ENCODE measurements at regions not wholly inside any gene's neighbourhood (a gene's known extent, or its start where the extent isn't known, plus 50 kb on each side); places are given as distances from the start of the nearest gene placed in this dataset.

DNA sequence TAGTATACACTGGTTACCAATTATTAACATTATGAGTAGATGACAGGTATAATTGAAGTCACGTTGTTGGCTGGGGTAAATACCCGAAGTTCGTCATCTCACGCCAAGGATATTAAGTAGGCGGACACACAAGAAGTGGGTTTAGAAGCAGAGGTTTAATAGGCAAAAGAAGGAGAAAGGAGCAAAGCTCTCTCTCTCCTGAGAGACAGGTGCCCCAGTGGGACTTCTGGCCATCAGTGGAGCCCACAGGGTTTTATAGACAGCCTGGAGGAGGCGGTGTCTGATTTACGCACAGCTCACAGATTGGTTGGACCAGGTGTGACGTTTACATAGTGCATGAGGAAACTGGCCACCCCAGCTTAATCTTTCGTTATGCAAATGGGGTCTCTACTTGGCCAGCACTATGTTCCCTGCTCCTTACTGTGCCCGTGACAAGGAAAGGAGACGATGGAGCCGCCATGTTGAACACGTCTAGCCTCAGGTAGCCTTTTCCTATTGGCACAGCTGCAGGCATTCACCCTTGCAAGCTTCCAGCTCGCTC is 128.8 kb upstream of the KYNU start:
- intact Hi-C loops (cut with micrococcal nuclease; ENCODE audit: unreplicated experiment): no loop called here
- ATAC-seq (no peak), DNase-seq (ENCODE audit: low read depth, low spot score) (no peak)
- BruUV-seq (replicated peaks): no TSS peak
- Histone ChIP-seq H3K4me3 (ENCODE audit: low read depth in 2 of 2, low read length in 2 of 2) (no peak overlapping the region), H3K4me1 (ENCODE audit: control insufficient read depth, insufficient read depth, low read length) (no peaks in the 10 kb centered on the region), H3K27me3 (ENCODE audit: control insufficient read depth, insufficient read depth, low read length) (no peaks in the 10 kb centered on the region), H3K9me3 (ENCODE audit: control insufficient read depth, insufficient read depth, low read depth, low read length) (no peaks in the 10 kb centered on the region), H3K27ac (ENCODE audit: low read length) (no peak overlapping the region), H3K36me3 (ENCODE audit: control insufficient read depth, insufficient read depth, low read length) (no peaks in the 10 kb centered on the region; the same call in 1 of the 2 replicates)
- TF ChIP-seq, protein P1, sequence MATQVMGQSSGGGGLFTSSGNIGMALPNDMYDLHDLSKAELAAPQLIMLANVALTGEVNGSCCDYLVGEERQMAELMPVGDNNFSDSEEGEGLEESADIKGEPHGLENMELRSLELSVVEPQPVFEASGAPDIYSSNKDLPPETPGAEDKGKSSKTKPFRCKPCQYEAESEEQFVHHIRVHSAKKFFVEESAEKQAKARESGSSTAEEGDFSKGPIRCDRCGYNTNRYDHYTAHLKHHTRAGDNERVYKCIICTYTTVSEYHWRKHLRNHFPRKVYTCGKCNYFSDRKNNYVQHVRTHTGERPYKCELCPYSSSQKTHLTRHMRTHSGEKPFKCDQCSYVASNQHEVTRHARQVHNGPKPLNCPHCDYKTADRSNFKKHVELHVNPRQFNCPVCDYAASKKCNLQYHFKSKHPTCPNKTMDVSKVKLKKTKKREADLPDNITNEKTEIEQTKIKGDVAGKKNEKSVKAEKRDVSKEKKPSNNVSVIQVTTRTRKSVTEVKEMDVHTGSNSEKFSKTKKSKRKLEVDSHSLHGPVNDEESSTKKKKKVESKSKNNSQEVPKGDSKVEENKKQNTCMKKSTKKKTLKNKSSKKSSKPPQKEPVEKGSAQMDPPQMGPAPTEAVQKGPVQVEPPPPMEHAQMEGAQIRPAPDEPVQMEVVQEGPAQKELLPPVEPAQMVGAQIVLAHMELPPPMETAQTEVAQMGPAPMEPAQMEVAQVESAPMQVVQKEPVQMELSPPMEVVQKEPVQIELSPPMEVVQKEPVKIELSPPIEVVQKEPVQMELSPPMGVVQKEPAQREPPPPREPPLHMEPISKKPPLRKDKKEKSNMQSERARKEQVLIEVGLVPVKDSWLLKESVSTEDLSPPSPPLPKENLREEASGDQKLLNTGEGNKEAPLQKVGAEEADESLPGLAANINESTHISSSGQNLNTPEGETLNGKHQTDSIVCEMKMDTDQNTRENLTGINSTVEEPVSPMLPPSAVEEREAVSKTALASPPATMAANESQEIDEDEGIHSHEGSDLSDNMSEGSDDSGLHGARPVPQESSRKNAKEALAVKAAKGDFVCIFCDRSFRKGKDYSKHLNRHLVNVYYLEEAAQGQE (IDR thresholded peaks at IDR 0.05; ENCODE audit: insufficient read depth in 1 of 2, low read depth in 2 of 2, low read length in 1 of 2): no peak
- TF ChIP-seq, protein P2, sequence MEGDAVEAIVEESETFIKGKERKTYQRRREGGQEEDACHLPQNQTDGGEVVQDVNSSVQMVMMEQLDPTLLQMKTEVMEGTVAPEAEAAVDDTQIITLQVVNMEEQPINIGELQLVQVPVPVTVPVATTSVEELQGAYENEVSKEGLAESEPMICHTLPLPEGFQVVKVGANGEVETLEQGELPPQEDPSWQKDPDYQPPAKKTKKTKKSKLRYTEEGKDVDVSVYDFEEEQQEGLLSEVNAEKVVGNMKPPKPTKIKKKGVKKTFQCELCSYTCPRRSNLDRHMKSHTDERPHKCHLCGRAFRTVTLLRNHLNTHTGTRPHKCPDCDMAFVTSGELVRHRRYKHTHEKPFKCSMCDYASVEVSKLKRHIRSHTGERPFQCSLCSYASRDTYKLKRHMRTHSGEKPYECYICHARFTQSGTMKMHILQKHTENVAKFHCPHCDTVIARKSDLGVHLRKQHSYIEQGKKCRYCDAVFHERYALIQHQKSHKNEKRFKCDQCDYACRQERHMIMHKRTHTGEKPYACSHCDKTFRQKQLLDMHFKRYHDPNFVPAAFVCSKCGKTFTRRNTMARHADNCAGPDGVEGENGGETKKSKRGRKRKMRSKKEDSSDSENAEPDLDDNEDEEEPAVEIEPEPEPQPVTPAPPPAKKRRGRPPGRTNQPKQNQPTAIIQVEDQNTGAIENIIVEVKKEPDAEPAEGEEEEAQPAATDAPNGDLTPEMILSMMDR (IDR thresholded peaks at IDR 0.05): no peak
- TF ChIP-seq TCF7L2 (IDR thresholded peaks at IDR 0.05; ENCODE audit: low read depth, low read length): no peak
- no peak for TF ChIP-seq SIN3A (IDR thresholded peaks at IDR 0.05; ENCODE audit: borderline replicate concordance, insufficient read depth, low read depth, low read length)
- no peak for TF ChIP-seq POLR2AphosphoS5 (IDR thresholded peaks at IDR 0.05; ENCODE audit: low read depth, low read length)
- ChIA-PET CTCF (no interaction called here), POLR2A (no interaction called here)
- in situ Hi-C loops (cut with HindIII; ENCODE audit: low pct_unique_long_range_greater_than_20kb, low sequenced_read_pairs): no loop called here

DNA sequence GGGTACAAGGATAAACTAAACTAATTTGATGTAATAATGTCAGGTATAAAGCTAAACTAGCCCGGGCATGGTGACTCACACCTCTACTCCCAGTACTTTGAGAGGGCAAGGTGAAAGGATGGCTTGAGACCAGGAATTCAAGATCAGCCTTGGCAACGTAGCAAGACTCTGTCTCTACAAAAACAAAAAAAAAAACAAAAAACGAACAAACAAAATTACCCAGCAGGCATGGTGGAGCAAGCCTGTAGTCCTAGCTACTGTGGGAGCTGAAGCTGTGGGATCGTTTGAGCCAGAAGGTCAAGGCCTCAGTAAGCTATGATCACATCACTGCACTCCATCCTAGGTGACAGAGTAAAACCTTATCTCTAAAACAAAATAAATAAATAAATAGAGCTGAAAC is 131.8 kb upstream of the KYNU start:
- ATAC-seq: no peak
- ChIA-PET POLR2A (no interaction called here), CTCF (interaction anchor here (0.7 kb wide), 1 partner anchor 9 kb away, joined by 3 read pairs; no protein-coding TSS in a partner anchor)

More for the DNA sequence above, 131.8 kb upstream of the KYNU start:
- Histone ChIP-seq H3K36me3 (ENCODE audit: control insufficient read depth, insufficient read depth, low read length) (no peaks in the 10 kb centered on the region; the same call in 1 of the 2 replicates), H3K27ac (ENCODE audit: low read length) (no peak overlapping the region), H3K4me3 (ENCODE audit: low read depth in 2 of 2, low read length in 2 of 2) (no peak overlapping the region), H3K9me3 (ENCODE audit: control insufficient read depth, insufficient read depth, low read depth, low read length) (no peaks in the 10 kb centered on the region), H3K4me1 (ENCODE audit: control insufficient read depth, insufficient read depth, low read length) (no peaks in the 10 kb centered on the region), H3K27me3 (ENCODE audit: control insufficient read depth, insufficient read depth, low read length) (no peaks in the 10 kb centered on the region)
- TF ChIP-seq TCF7L2 (IDR thresholded peaks at IDR 0.05; ENCODE audit: low read depth, low read length) (no peak), SIN3A (IDR thresholded peaks at IDR 0.05; ENCODE audit: borderline replicate concordance, insufficient read depth, low read depth, low read length) (no peak), POLR2AphosphoS5 (IDR thresholded peaks at IDR 0.05; ENCODE audit: low read depth, low read length) (no peak)
- TF ChIP-seq, protein P1 (IDR thresholded peaks at IDR 0.05; ENCODE audit: insufficient read depth in 1 of 2, low read depth in 2 of 2, low read length in 1 of 2): no peak
- TF ChIP-seq, protein P2 (IDR thresholded peaks at IDR 0.05): no peak
- in situ Hi-C loops (cut with HindIII; ENCODE audit: low pct_unique_long_range_greater_than_20kb, low sequenced_read_pairs) (no loop called here), intact Hi-C loops (cut with micrococcal nuclease; ENCODE audit: unreplicated experiment) (no loop called here)
- BruUV-seq (replicated peaks): no TSS peak
- DNase-seq (ENCODE audit: low read depth, low spot score): no peak
